Hepatic stellate cell (primary cell): ENCODE measurements at regions not wholly inside any gene's neighbourhood (a gene's known extent, or its start where the extent isn't known, plus 50 kb on each side); places are given as distances from the start of the nearest gene placed in this dataset.
A peak's percentile ranks its signal among the peaks of the same experiment; 100 is the strongest.

Experiments used
- DNase-seq: peaks from one replicate; pipeline ENCODE4 v3.0.0; 2011; ENCODE audit warnings: low spot score

DNA sequence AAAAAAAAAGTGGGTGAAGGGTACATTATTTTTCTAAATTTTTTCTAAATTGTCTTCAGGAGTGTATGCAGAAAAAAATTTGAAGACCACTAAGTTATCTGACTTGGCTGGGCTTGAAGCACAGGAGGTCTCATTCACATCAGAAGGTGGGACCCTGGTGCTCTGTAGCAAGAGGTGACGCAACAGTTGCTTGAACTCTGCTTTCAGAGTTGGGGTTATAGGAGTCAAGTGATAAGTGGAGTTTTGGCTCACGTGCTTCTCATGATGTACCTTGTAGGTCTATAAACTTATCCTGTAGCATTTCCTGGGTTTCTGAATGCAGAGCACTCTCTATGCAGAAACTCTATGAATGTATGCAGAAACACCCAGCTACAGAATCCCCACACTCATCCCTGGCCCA is 58.5 kb upstream of the FOXC1 start:
- no peak for DNase-seq

DNA sequence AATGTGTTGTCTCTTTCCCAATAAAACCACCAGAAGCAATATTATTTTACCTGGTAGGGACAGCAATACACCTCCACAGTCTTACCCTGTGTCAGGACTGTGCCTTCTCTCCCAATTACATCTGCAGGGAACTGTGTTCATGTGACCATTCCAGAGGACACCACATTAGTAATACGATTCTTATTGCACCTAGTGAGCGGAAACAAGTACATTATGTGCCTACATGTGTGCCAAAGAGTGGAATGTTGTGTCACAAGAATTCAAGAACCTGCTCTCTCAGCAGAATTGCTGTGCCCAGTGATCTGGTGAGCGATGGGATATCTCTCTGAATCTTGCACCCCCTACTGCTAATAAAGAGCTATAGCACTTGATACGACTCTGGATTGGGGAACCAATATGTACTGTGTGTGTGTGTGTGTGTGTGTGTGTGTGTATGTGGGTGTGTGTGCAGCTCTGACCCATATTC is 57.4 kb upstream of the FOXC1 start:
- DNase-seq: no peak

DNA sequence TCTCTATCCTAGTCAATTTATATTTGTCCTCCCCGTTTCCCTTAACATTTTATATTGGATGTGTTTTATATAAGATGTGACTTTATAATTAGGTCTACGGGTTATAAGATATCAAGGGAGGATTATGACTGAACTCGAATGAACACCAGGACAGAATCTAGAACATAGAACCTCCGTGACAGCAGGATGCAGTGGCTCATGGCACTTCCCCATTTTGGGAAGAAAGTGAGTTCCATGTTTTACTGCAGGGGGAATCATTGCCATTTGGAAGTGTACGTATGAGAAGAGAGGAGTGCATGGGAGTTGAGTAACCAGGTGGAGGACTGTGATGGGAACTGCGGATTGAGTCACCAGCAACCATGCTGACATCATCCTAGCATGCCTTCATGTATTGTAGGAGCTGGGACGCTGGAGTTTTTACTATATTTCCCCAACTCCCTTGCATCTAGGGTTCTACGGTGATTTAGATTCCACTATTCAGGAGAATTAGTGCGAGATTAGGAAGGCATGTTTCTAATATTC is 56.1 kb upstream of the FOXC1 start:
- no peak for DNase-seq

DNA sequence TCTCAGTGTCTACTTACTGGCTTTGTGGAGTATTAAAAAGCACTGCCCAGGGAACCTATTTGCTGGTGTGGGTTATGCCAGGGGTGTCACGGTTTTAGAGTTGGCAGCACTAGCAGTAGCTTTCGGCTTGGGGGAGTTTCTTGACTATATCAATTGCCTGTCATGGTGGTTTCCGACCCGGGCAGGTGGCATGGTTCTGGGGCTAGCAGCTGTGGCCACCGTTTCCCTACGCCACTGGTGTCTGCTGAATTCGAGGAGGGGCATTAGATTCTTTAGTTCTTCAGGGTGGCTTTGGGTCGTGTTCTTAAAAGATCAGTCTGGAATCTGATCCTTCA is 55.6 kb upstream of the FOXC1 start:
- DNase-seq: no peak

DNA sequence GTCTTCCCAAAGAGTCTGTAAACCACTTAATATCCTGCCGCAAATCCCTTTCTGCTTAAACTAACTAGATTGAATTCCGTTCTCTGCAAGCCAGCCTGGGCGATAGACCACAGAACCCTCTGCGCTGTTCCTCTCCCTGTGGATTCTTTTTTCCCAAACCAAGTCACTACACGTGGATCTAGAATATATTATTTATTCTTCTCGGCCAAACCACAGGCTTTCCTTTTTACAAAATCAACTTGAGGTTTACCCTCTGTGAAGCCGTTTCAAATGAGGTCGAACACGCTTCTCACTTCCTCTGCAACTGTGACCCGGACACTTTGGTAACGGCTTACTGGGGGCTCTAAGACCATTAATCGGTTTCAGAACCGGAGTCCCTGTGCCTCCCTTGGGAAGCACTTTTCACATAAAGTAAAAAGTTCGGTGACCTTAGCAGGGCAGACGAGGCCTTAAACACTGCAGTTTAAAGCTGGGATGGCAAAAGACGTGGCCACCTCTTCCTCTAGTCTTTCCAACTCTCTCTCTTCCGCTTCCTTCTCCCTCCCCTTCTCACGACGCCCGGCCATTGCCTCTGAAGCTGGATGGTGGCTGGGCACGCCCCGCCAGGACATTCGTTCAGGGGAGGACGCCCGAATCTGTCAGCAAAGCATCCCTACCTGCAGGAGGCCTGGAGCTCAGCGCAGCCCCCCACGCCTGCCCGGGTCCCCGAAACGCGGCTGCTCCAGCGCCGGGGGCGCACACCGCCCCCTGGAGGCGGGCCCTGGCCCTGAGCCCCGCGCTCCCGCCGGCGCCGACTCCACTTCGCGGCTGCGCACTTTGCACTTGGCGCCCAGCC is 55.0 kb upstream of the FOXC1 start:
- peak; percentile 74 for DNase-seq

DNA sequence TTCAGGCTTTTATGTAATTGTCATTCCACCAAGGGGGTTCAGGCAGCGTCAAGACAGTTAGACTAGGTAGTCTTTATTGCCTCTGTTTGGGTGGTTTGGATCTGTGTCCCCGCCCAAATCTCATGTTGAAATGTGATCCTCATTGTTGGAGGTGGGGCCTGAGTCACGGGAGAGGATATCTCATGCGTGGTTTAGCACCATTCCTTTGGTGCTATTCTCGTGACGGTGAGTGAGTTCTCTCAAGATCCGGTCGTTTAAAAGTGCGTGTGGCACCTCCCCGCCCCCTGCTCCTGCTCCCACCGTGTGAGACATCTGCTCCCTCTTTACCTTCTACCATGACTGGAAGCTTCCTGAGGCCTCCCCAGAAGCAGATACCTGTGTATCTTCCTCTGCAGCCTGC is 51.3 kb upstream of the FOXC1 start:
- DNase-seq: no peak
